GM23338 (cell line): ENCODE measurements at regions not wholly inside any gene's neighbourhood (a gene's known extent, or its start where the extent isn't known, plus 50 kb on each side); places are given as distances from the start of the nearest gene placed in this dataset.

Experiments used
- ATAC-seq: fragments of 200-7000 bp; cut with Tn5 transposase; 3 replicates; pipeline ENCODE4 v1.9.1; 2020
- DNase-seq: peaks from one replicate; pipeline ENCODE4 v3.0.0-alpha.2; 2015; ENCODE audit warnings: low spot score
- H2AFZ ChIP-seq: fragments of 200-600 bp; sonication (generic); 2 replicates; pipeline ENCODE4 v1.8.0; 2016; ENCODE audit warnings: antibody characterized with exemption, mild to moderate bottlenecking, moderate library complexity
- H3F3A ChIP-seq: fragments of 200-600 bp; sonication (generic); replicated peaks from 2 replicates; pipeline ENCODE4 v1.8.0; 2017; ENCODE audit warnings: antibody characterized with exemption, mixed run types, low read depth
- H3K27ac ChIP-seq: fragments of 200-600 bp; sonication (generic); 2 replicates; pipeline ENCODE4 v1.6.1; 2016; ENCODE audit warnings: low read depth
- H3K27me3 ChIP-seq: fragments of 200-600 bp; sonication (generic); 2 replicates; pipeline ENCODE4 v1.8.0; 2016; ENCODE audit warnings: mild to moderate bottlenecking, mixed run types, moderate library complexity; ENCODE audit not compliant: insufficient read depth
- H3K36me3 ChIP-seq: fragments of 200-600 bp; sonication (generic); 2 replicates; pipeline ENCODE4 v1.8.0; 2016; ENCODE audit warnings: mild to moderate bottlenecking; ENCODE audit not compliant: insufficient read depth
- H3K4me1 ChIP-seq: fragments of 200-600 bp; sonication (generic); 2 replicates; pipeline ENCODE4 v1.8.0; 2016; ENCODE audit warnings: mild to moderate bottlenecking, moderate library complexity; ENCODE audit not compliant: insufficient read depth
- H3K4me2 ChIP-seq: fragments of 200-600 bp; sonication (generic); 2 replicates; pipeline ENCODE4 v1.7.1; 2017; ENCODE audit warnings: mixed run types
- H3K4me3 ChIP-seq: fragments of 200-600 bp; sonication (generic); 2 replicates; pipeline ENCODE4 v1.6.1; 2016; ENCODE audit warnings: mixed run types
- H3K79me2 ChIP-seq: fragments of 200-600 bp; sonication (generic); replicated peaks from 2 replicates; pipeline ENCODE4 v1.8.0; 2017; ENCODE audit warnings: mild to moderate bottlenecking; ENCODE audit not compliant: insufficient read depth
- H3K9me2 ChIP-seq: fragments of 200-600 bp; sonication (generic); 2 replicates; pipeline ENCODE4 v1.8.0; 2017; ENCODE audit not compliant: insufficient read depth
- H4K20me1 ChIP-seq: fragments of 200-600 bp; sonication (generic); replicated peaks from 2 replicates; pipeline ENCODE4 v1.8.0; 2017; ENCODE audit warnings: mild to moderate bottlenecking; ENCODE audit not compliant: insufficient read depth
- H3K27ac Mint-ChIP-seq: 2 replicates; pipeline ENCODE4 v1.8.0; 2020; ENCODE audit warnings: inconsistent platforms, mild to moderate bottlenecking, moderate library complexity, mixed read lengths
- H3K27me3 Mint-ChIP-seq: 3 replicates; pipeline ENCODE4 v1.8.0; 2022; ENCODE audit warnings: low read depth, mild to moderate bottlenecking, moderate library complexity, mixed read lengths, inconsistent platforms; ENCODE audit not compliant: insufficient read depth, poor library complexity
- H3K36me3 Mint-ChIP-seq: 3 replicates; pipeline ENCODE4 v1.8.0; 2021; ENCODE audit warnings: low read depth, mild to moderate bottlenecking, inconsistent platforms, moderate library complexity, mixed read lengths
- H3K4me1 Mint-ChIP-seq: 3 replicates; pipeline ENCODE4 v1.8.0; 2020; ENCODE audit warnings: mild to moderate bottlenecking, inconsistent platforms, mixed read lengths
- H3K4me3 Mint-ChIP-seq: 3 replicates; pipeline ENCODE4 v1.8.0; 2021; ENCODE audit warnings: moderate library complexity, mild to moderate bottlenecking, inconsistent platforms, mixed read lengths
- H3K9me3 Mint-ChIP-seq: 3 replicates; pipeline ENCODE4 v1.8.0; 2020; ENCODE audit warnings: moderate library complexity, mild to moderate bottlenecking, inconsistent platforms, mixed read lengths
- CREB1 ChIP-seq: fragments of 250-450 bp; sonication (Bioruptor Pico); IDR thresholded peaks from 2 replicates; pipeline ENCODE4 v1.5.0; 2020; ENCODE audit warnings: low read depth, mild to moderate bottlenecking, moderate library complexity
- CTCF ChIP-seq, 2 experiments: fragments of 200-600 bp in 1 of 2; sonication (generic) in 1 of 2; conservative IDR thresholded peaks; 2 replicates each; pipeline versions ENCODE4 v1.5.1 to v1.6.1; 2016 to 2017; ENCODE audit warnings: antibody characterized with exemption in 2 of 2, low read depth in 2 of 2, mild to moderate bottlenecking in 2 of 2, moderate library complexity in 1 of 2
- ETS1 ChIP-seq: IDR thresholded peaks from 2 replicates; pipeline ENCODE4 v1.6.1; 2016; ENCODE audit warnings: antibody characterized with exemption
- EZH2 ChIP-seq: fragments of 200-600 bp; sonication (generic); IDR thresholded peaks from one replicate; pipeline ENCODE4 v1.8.0; 2017; ENCODE audit warnings: antibody characterized with exemption, mild to moderate bottlenecking, low read depth; ENCODE audit not compliant: unreplicated experiment
- EZH2phosphoT487 ChIP-seq: fragments of 200-600 bp; sonication (generic); IDR thresholded peaks from one replicate; pipeline ENCODE4 v1.8.1; 2018; ENCODE audit warnings: antibody characterized with exemption; ENCODE audit not compliant: unreplicated experiment
- JUNB ChIP-seq: IDR thresholded peaks from one replicate; pipeline ENCODE4 v1.6.1; 2016; ENCODE audit warnings: antibody characterized with exemption; ENCODE audit not compliant: unreplicated experiment
- NANOG ChIP-seq: IDR thresholded peaks from 2 replicates; pipeline ENCODE4 v1.6.1; 2016; ENCODE audit warnings: antibody characterized with exemption, borderline replicate concordance
- POLR2AphosphoS5 ChIP-seq: IDR thresholded peaks from 2 replicates; pipeline ENCODE4 v1.6.1; 2016; ENCODE audit warnings: antibody characterized with exemption, low read depth
- REST ChIP-seq: IDR thresholded peaks from one replicate; pipeline ENCODE4 v1.6.1; 2018; ENCODE audit warnings: antibody characterized with exemption; ENCODE audit not compliant: unreplicated experiment
- STAT1 ChIP-seq: IDR thresholded peaks from one replicate; pipeline ENCODE4 v1.6.1; 2016; ENCODE audit warnings: antibody characterized with exemption; ENCODE audit not compliant: unreplicated experiment
- ZNF114 ChIP-seq: fragments of 250-450 bp; sonication (Bioruptor Pico); IDR thresholded peaks from 2 replicates; pipeline ENCODE4 v1.5.0; 2020; ENCODE audit warnings: mild to moderate bottlenecking, moderate library complexity
- ZNF331 ChIP-seq: fragments of 250-450 bp; sonication (Bioruptor Pico); IDR thresholded peaks from 2 replicates; pipeline ENCODE4 v1.5.0; 2020; ENCODE audit warnings: low read depth, mild to moderate bottlenecking, moderate library complexity
- ZNF462 ChIP-seq: fragments of 250-450 bp; sonication (Bioruptor Pico); IDR thresholded peaks from 2 replicates; pipeline ENCODE4 v1.5.0; 2020; ENCODE audit warnings: mild to moderate bottlenecking, moderate library complexity

GRCh38 chr7:32200646-32201045 is 130.4 kb upstream of the PDE1C start:
- Histone ChIP-seq H3K4me2 (no peak overlapping the region), H4K20me1 (no peaks in the 10 kb centered on the region), H3K79me2 (no peaks in the 10 kb centered on the region), H3K27me3 (no peaks in the 10 kb centered on the region), H3K27ac (no peak overlapping the region), H3K4me1 (no peaks in the 10 kb centered on the region), H3K36me3 (no peaks in the 10 kb centered on the region), H2AFZ (no peak overlapping the region), H3K4me3 (no peak overlapping the region), H3K9me2 (no peaks in the 10 kb centered on the region), H3F3A (no peaks in the 10 kb centered on the region)
- ATAC-seq, result no peak
- DNase-seq, result no peak
- no peaks in the 10 kb centered on the region for H3K9me3 Mint-ChIP-seq
- no peaks in the 10 kb centered on the region for H3K4me1 Mint-ChIP-seq
- TF ChIP-seq ZNF331 (CRISPR knock-in tag), result no peak
- TF ChIP-seq ETS1, result no peak
- no peak for TF ChIP-seq JUNB
- no peak for TF ChIP-seq EZH2phosphoT487
- TF ChIP-seq STAT1, result no peak
- no peak for TF ChIP-seq ZNF462 (CRISPR knock-in tag)
- no peak for TF ChIP-seq ZNF114 (CRISPR knock-in tag)
- TF ChIP-seq CREB1 (CRISPR knock-in tag), result no peak
- no peak for TF ChIP-seq CTCF (conservative IDR thresholded peaks at IDR 0.05; ENCODE audit: low read depth in 2 of 2)
- no peak for TF ChIP-seq NANOG
- no peak for TF ChIP-seq EZH2
- TF ChIP-seq POLR2AphosphoS5, result no peak
- no peak for TF ChIP-seq REST
- H3K4me3 Mint-ChIP-seq, result no peak overlapping the region
- peaks cover 2% of the 10 kb centered on the region for H3K27me3 Mint-ChIP-seq
- H3K36me3 Mint-ChIP-seq, result no peaks in the 10 kb centered on the region
- no peak overlapping the region for H3K27ac Mint-ChIP-seq
